ENCODE measurements at regions not wholly inside any gene's neighbourhood (a gene's known extent, or its start where the extent isn't known, plus 50 kb on each side); places are given as distances from the start of the nearest gene placed in this dataset.

- H3K27ac ChIP-seq (ENCODE audit: low read length), result no peak overlapping the region
- H3K79me2 ChIP-seq (ENCODE audit: low read length), result no peaks in the 10 kb centered on the region
- H3K4me2 ChIP-seq (ENCODE audit: low read length), result no peak overlapping the region
- TF ChIP-seq EZH2 (IDR thresholded peaks at IDR 0.05; ENCODE audit: low read length, unreplicated experiment), result no peak
- no peak for TF ChIP-seq CTCF (conservative IDR thresholded peaks at IDR 0.05; ENCODE audit: low read depth, low read length)
- no peak for TF ChIP-seq EZH2phosphoT487 (IDR thresholded peaks at IDR 0.05; ENCODE audit: borderline replicate concordance, low read length)
- H4K20me1 ChIP-seq (ENCODE audit: low read length), result no peaks in the 10 kb centered on the region
- no peak for DNase-seq
- H3K9me3 ChIP-seq (ENCODE audit: low read length), result no peaks in the 10 kb centered on the region
- no peaks in the 10 kb centered on the region for H3F3A ChIP-seq (ENCODE audit: low read length, unreplicated experiment)
- H3K4me3 ChIP-seq (ENCODE audit: low read length), result no peak overlapping the region
- ATAC-seq, result no peak
- no peak overlapping the region for H2AFZ ChIP-seq (ENCODE audit: low read length)
- H3K4me1 ChIP-seq (ENCODE audit: insufficient read depth, low read length), result no peaks in the 10 kb centered on the region
- intact Hi-C loops (cut with micrococcal nuclease), result no loop called here
- H3K9me2 ChIP-seq (replicated peaks; ENCODE audit: low read length), result no peaks in the 10 kb centered on the region
- no peaks in the 10 kb centered on the region for H3K27me3 ChIP-seq (ENCODE audit: low read length)
- POLR2A ChIA-PET (ENCODE audit: unreplicated experiment), result no interaction called here
- no TSS peak for BruUV-seq (replicated peaks)
- H3K36me3 ChIP-seq (ENCODE audit: low read depth, low read length), result no peaks in the 10 kb centered on the region
- CTCF ChIA-PET, result no interaction called here
- H3K9ac ChIP-seq (ENCODE audit: low read length), result no peak overlapping the region
Measured at GRCh38 chrX:107561468-107562215, 66.7 kb upstream of the PRPS1 start.

- intact Hi-C loops (cut with micrococcal nuclease), result no loop called here
- no peaks in the 10 kb centered on the region for H3F3A ChIP-seq (ENCODE audit: low read length, unreplicated experiment)
- no peaks in the 10 kb centered on the region for H3K27me3 ChIP-seq (ENCODE audit: low read length)
- H3K9me2 ChIP-seq (replicated peaks; ENCODE audit: low read length), result no peaks in the 10 kb centered on the region
- TF ChIP-seq CTCF (conservative IDR thresholded peaks at IDR 0.05; ENCODE audit: low read depth, low read length) (no peak), EZH2phosphoT487 (IDR thresholded peaks at IDR 0.05; ENCODE audit: borderline replicate concordance, low read length) (no peak), EZH2 (IDR thresholded peaks at IDR 0.05; ENCODE audit: low read length, unreplicated experiment) (no peak)
- H3K36me3 ChIP-seq (ENCODE audit: low read depth, low read length), result no peaks in the 10 kb centered on the region
- H3K4me3 ChIP-seq (ENCODE audit: low read length), result no peak overlapping the region
- H3K27ac ChIP-seq (ENCODE audit: low read length), result no peak overlapping the region
- ATAC-seq (peak; percentile 46; the same call in 1 of the 2 replicates), DNase-seq (peak; percentile 41)
- H4K20me1 ChIP-seq (ENCODE audit: low read length), result no peaks in the 10 kb centered on the region
- H3K9ac ChIP-seq (ENCODE audit: low read length), result no peak overlapping the region
- ChIA-PET CTCF (no interaction called here), POLR2A (ENCODE audit: unreplicated experiment) (interaction anchor here (0.7 kb wide), 1 partner anchor 66 kb away, joined by 3 read pairs; the partner anchor contains the start of gene PRPS1)
- H3K4me2 ChIP-seq (ENCODE audit: low read length), result no peak overlapping the region
- no TSS peak for BruUV-seq (replicated peaks)
- H2AFZ ChIP-seq (ENCODE audit: low read length), result no peak overlapping the region
- H3K79me2 ChIP-seq (ENCODE audit: low read length), result no peaks in the 10 kb centered on the region
- no peaks in the 10 kb centered on the region for H3K9me3 ChIP-seq (ENCODE audit: low read length)
- no peaks in the 10 kb centered on the region for H3K4me1 ChIP-seq (ENCODE audit: insufficient read depth, low read length)
Measured at GRCh38 chrX:107562482-107562881, 65.8 kb upstream of the PRPS1 start.

- H3K27ac ChIP-seq (ENCODE audit: low read length), result no peak overlapping the region
- H3K9me3 ChIP-seq (ENCODE audit: low read length), result no peaks in the 10 kb centered on the region
- H3K4me3 ChIP-seq (ENCODE audit: low read length), result no peak overlapping the region
- H3K36me3 ChIP-seq (ENCODE audit: low read depth, low read length), result no peaks in the 10 kb centered on the region
- no peaks in the 10 kb centered on the region for H3K79me2 ChIP-seq (ENCODE audit: low read length)
- no peaks in the 10 kb centered on the region for H4K20me1 ChIP-seq (ENCODE audit: low read length)
- CTCF ChIA-PET, result no interaction called here
- no peaks in the 10 kb centered on the region for H3K27me3 ChIP-seq (ENCODE audit: low read length)
- H3K9me2 ChIP-seq (replicated peaks; ENCODE audit: low read length), result no peaks in the 10 kb centered on the region
- no peak overlapping the region for H2AFZ ChIP-seq (ENCODE audit: low read length)
- POLR2A ChIA-PET (ENCODE audit: unreplicated experiment), result no interaction called here
- no peak overlapping the region for H3K9ac ChIP-seq (ENCODE audit: low read length)
- no peaks in the 10 kb centered on the region for H3K4me1 ChIP-seq (ENCODE audit: insufficient read depth, low read length)
- H3K4me2 ChIP-seq (ENCODE audit: low read length), result no peak overlapping the region
- no peak for TF ChIP-seq CTCF (conservative IDR thresholded peaks at IDR 0.05; ENCODE audit: low read depth, low read length)
- no peak for TF ChIP-seq EZH2 (IDR thresholded peaks at IDR 0.05; ENCODE audit: low read length, unreplicated experiment)
- no peak for TF ChIP-seq EZH2phosphoT487 (IDR thresholded peaks at IDR 0.05; ENCODE audit: borderline replicate concordance, low read length)
- H3F3A ChIP-seq (ENCODE audit: low read length, unreplicated experiment), result no peaks in the 10 kb centered on the region
- ATAC-seq, result no peak
- intact Hi-C loops (cut with micrococcal nuclease), result no loop called here
- no TSS peak for BruUV-seq (replicated peaks)
- DNase-seq, result no peak
Measured at GRCh38 chrX:107563824-107564223, 64.5 kb upstream of the PRPS1 start.
